B cell (primary cell): ENCODE measurements at regions not wholly inside any gene's neighbourhood (a gene's known extent, or its start where the extent isn't known, plus 50 kb on each side); places are given as distances from the start of the nearest gene placed in this dataset.

Source experiments
- ATAC-seq: fragments of 200-7000 bp; cut with Tn5 transposase; one replicate; pipeline ENCODE4 v1.10.0; 2021; ENCODE audit warnings: low read depth, mild to moderate bottlenecking, moderate number of reproducible peaks, moderate library complexity
- CTCF ChIA-PET: fragments of 350-600 bp; sonication (Branson Sonifier 250); formaldehyde crosslinking; loops from one replicate; lab custom pipeline; 2021; ENCODE audit warnings: antibody characterized with exemption, inconsistent platforms; lab: Charles Lee
- POLR2A ChIA-PET: fragments of 350-600 bp; sonication (Branson Sonifier 250); formaldehyde crosslinking; loops from one replicate; lab custom pipeline; 2021; ENCODE audit warnings: antibody characterized with exemption; lab: Charles Lee
- DNase-seq: peaks from one replicate; pipeline ENCODE4 v3.0.0; 2013
- H2AFZ ChIP-seq: 2 replicates; pipeline ENCODE4 v1.6.1; 2012; ENCODE audit warnings: mild to moderate bottlenecking, low read depth, low read length; ENCODE audit not compliant: insufficient read depth, poor library complexity, severe bottlenecking
- H3K27ac ChIP-seq, 2 donors: 1 replicate in 1 of 2; 2 replicates in 1 of 2; pipeline ENCODE4 v1.5.1; 2012 to 2013; ENCODE audit warnings: low read length in 2 of 2, mild to moderate bottlenecking in 2 of 2, moderate library complexity in 1 of 2
- H3K27me3 ChIP-seq, 4 experiments: fragments of 200-600 bp in 1 of 4; sonication (generic) in 1 of 4; replicated peaks in 1 of 4; 1 replicate in 2 of 4; 2 replicates in 2 of 4; pipeline versions ENCODE4 v1.6.1 to v1.7.0; 2013 to 2016; ENCODE audit warnings: low read length in 3 of 4, mild to moderate bottlenecking in 2 of 4, mixed read lengths in 1 of 4, moderate library complexity in 1 of 4; ENCODE audit not compliant: insufficient read depth in 4 of 4, control insufficient read depth in 3 of 4; ENCODE audit errors: control extremely low read depth in 1 of 4
- H3K36me3 ChIP-seq, 2 experiments: replicated peaks in 1 of 2; 1 replicate in 1 of 2; 2 replicates in 1 of 2; pipeline versions ENCODE4 v1.6.1 to v1.7.1; 2013; ENCODE audit warnings: low read length in 1 of 2; ENCODE audit not compliant: insufficient read depth in 2 of 2, control insufficient read depth in 1 of 2; ENCODE audit errors: control extremely low read depth in 1 of 2, extremely low read depth in 1 of 2
- H3K4me1 ChIP-seq, 2 donors: fragments of 200-600 bp in 1 of 2; sonication (generic) in 1 of 2; 1 replicate in 1 of 2; 2 replicates in 1 of 2; pipeline versions ENCODE4 v1.5.1 to v1.6.1; 2013 to 2017; ENCODE audit warnings: low read length in 2 of 2; ENCODE audit not compliant: control insufficient read depth in 2 of 2, insufficient read depth in 2 of 2
- H3K4me2 ChIP-seq: replicated peaks from 2 replicates; pipeline ENCODE3; 2012; ENCODE audit warnings: mild to moderate bottlenecking, low read depth, low read length; ENCODE audit not compliant: poor library complexity, severe bottlenecking
- H3K4me3 ChIP-seq, 5 experiments: fragments of 200-600 bp in 1 of 5; sonication (generic) in 1 of 5; 1 replicate in 3 of 5; 2 replicates in 2 of 5; pipeline versions ENCODE4 v1.5.1 to v1.7.0; 2011 to 2016; ENCODE audit warnings: low read length in 4 of 5, mild to moderate bottlenecking in 4 of 5, low read depth in 2 of 5, control low read depth in 1 of 5, moderate library complexity in 1 of 5; ENCODE audit not compliant: insufficient read depth in 1 of 5; ENCODE audit errors: control extremely low read depth in 1 of 5, extremely low read depth in 1 of 5
- H3K79me2 ChIP-seq: fragments of 200-600 bp; sonication (generic); one replicate; pipeline ENCODE4 v1.6.0; 2016; ENCODE audit warnings: low read length; ENCODE audit not compliant: control insufficient read depth, insufficient read depth
- H3K9ac ChIP-seq: fragments of 200-600 bp; sonication (generic); 2 replicates; pipeline ENCODE4 v1.6.1; 2017; ENCODE audit warnings: mild to moderate bottlenecking, low read length, moderate library complexity
- H3K9me3 ChIP-seq, 3 donors: one replicate each; pipeline versions ENCODE4 v1.6.1 to v1.7.1; 2013; ENCODE audit warnings: low read length in 2 of 3; ENCODE audit not compliant: control insufficient read depth in 2 of 3, insufficient read depth in 1 of 3; ENCODE audit errors: control extremely low read depth in 1 of 3
- H4K20me1 ChIP-seq: 2 replicates; pipeline ENCODE4 v1.6.0; 2012; ENCODE audit warnings: mild to moderate bottlenecking, low read length; ENCODE audit not compliant: insufficient read depth, control insufficient read depth, poor library complexity, severe bottlenecking
- H3K27ac Mint-ChIP-seq: one replicate; pipeline ENCODE4 v1.8.0; 2021; ENCODE audit warnings: mixed read lengths
- H3K27me3 Mint-ChIP-seq: one replicate; pipeline ENCODE4 v1.8.0; 2021; ENCODE audit warnings: mixed read lengths
- H3K4me1 Mint-ChIP-seq: one replicate; pipeline ENCODE4 v1.8.0; 2021; ENCODE audit warnings: mixed read lengths
- H3K4me3 Mint-ChIP-seq: one replicate; pipeline ENCODE4 v1.8.0; 2021; ENCODE audit warnings: mixed read lengths
- H3K9me3 Mint-ChIP-seq: one replicate; pipeline ENCODE4 v1.8.0; 2022; ENCODE audit warnings: mixed read lengths; ENCODE audit not compliant: insufficient read depth
- CTCF ChIP-seq: fragments of 200-600 bp; IDR thresholded peaks from one replicate; pipeline ENCODE4 v1.8.0; 2022; ENCODE audit warnings: antibody characterized with exemption, mild to moderate bottlenecking
- EZH2 ChIP-seq: IDR thresholded peaks from 2 replicates; pipeline ENCODE4 v1.6.1; 2012; ENCODE audit warnings: borderline replicate concordance, low read depth, mild to moderate bottlenecking, moderate library complexity, low read length; ENCODE audit not compliant: insufficient read depth, poor library complexity, severe bottlenecking
- WGBS: methylation state at CpG from one replicate; pipeline ENCODE4 v1.1.5; 2013; ENCODE audit warnings: missing lambda C conversion rate; ENCODE audit not compliant: insufficient coverage; 5-methylcytosine and 5-hydroxymethylcytosine counted together
- intact Hi-C: fragments of 100-400 bp; cut with micrococcal nuclease; formaldehyde crosslinking; loops from one replicate; pipeline ENCODE4 v1.10.0; 2022

GRCh38 chr1:220336391-220337031 lies 64.3 kb upstream of the RAB3GAP2 start:
- TF ChIP-seq CTCF = no peak
- no peak for TF ChIP-seq EZH2
- ATAC-seq (no peak), DNase-seq (no peak)
- POLR2A ChIA-PET = no interaction called here
- Histone ChIP-seq H4K20me1 (no peaks in the 10 kb centered on the region), H3K4me1 (no peaks in the 10 kb centered on the region), H3K79me2 (no peaks in the 10 kb centered on the region), H3K27me3 (no peaks in the 10 kb centered on the region), H3K9me3 (no peaks in the 10 kb centered on the region), H3K27ac (no peak overlapping the region), H3K4me2 (no peak overlapping the region), H2AFZ (no peak overlapping the region), H3K9ac (no peak overlapping the region), H3K4me3 (no peak overlapping the region), H3K36me3 (no peaks in the 10 kb centered on the region)
- Mint-ChIP-seq H3K4me3 (no peak overlapping the region), H3K27me3 (no peaks in the 10 kb centered on the region), H3K27ac (no peak overlapping the region), H3K9me3 (no peaks in the 10 kb centered on the region), H3K4me1 (peaks cover 3% of the 10 kb centered on the region)
- WGBS = 100% methylated on average over 2 of the region's 6 CpGs
- CTCF ChIA-PET = no interaction called here
- intact Hi-C loops = no loop called here

GRCh38 chr1:220335668-220336067 lies 63.4 kb upstream of the RAB3GAP2 start:
- H3K9me3 ChIP-seq = no peaks in the 10 kb centered on the region
- Mint-ChIP-seq H3K27me3 (no peaks in the 10 kb centered on the region), H3K27ac (no peak overlapping the region), H3K9me3 (no peaks in the 10 kb centered on the region), H3K4me1 (peaks cover 3% of the 10 kb centered on the region), H3K4me3 (no peak overlapping the region)
- no peak overlapping the region for H2AFZ ChIP-seq
- H3K79me2 ChIP-seq = no peaks in the 10 kb centered on the region
- H3K4me2 ChIP-seq = no peak overlapping the region
- H3K4me3 ChIP-seq = no peak overlapping the region
- intact Hi-C loops = no loop called here
- H3K36me3 ChIP-seq = no peaks in the 10 kb centered on the region
- H4K20me1 ChIP-seq = no peaks in the 10 kb centered on the region
- ChIA-PET POLR2A (no interaction called here), CTCF (no interaction called here)
- DNase-seq (no peak), ATAC-seq (no peak)
- WGBS = 96% methylated on average over 3 of the region's 4 CpGs
- H3K27ac ChIP-seq = no peak overlapping the region
- no peaks in the 10 kb centered on the region for H3K4me1 ChIP-seq
- H3K27me3 ChIP-seq = no peaks in the 10 kb centered on the region
- no peak overlapping the region for H3K9ac ChIP-seq
- no peak for TF ChIP-seq CTCF
- TF ChIP-seq EZH2 = no peak
